ENCODE measurements at regions not wholly inside any gene's neighbourhood (a gene's known extent, or its start where the extent isn't known, plus 50 kb on each side); places are given as distances from the start of the nearest gene placed in this dataset.

- TF ChIP-seq CTCF (IDR thresholded peaks at IDR 0.05; ENCODE audit: insufficient read depth, low read length, poor library complexity, severe bottlenecking) (no peak), EZH2phosphoT487 (conservative IDR thresholded peaks at IDR 0.05; ENCODE audit: low read length) (no peak)
These were observed 184.2 kb upstream of the SLC35G4 start for GRCh38 chr18:11425211-11425610.

Data from SU-DHL-6 (cell line).